NB4 (cell line): ENCODE measurements at regions not wholly inside any gene's neighbourhood (a gene's known extent, or its start where the extent isn't known, plus 50 kb on each side); places are given as distances from the start of the nearest gene placed in this dataset.

ENCODE experiments used
- MYC ChIP-seq: IDR thresholded peaks from 2 replicates; pipeline ENCODE4 v1.6.1; 2011; ENCODE audit warnings: low read depth, low read length
- POLR2A ChIP-seq: IDR thresholded peaks from 2 replicates; pipeline ENCODE4 v1.6.1; 2011; ENCODE audit warnings: mild to moderate bottlenecking; ENCODE audit not compliant: insufficient read length; ENCODE audit errors: extremely low read depth
- TF ChIP-seq, protein P1 (sequence below): IDR thresholded peaks from one replicate; pipeline ENCODE4 v1.5.1; 2012; ENCODE audit warnings: low read depth, low read length
- TF ChIP-seq, protein P2 (sequence below): IDR thresholded peaks from 2 replicates; pipeline ENCODE4 v1.6.1; 2011; ENCODE audit warnings: low read depth, low read length

DNA sequence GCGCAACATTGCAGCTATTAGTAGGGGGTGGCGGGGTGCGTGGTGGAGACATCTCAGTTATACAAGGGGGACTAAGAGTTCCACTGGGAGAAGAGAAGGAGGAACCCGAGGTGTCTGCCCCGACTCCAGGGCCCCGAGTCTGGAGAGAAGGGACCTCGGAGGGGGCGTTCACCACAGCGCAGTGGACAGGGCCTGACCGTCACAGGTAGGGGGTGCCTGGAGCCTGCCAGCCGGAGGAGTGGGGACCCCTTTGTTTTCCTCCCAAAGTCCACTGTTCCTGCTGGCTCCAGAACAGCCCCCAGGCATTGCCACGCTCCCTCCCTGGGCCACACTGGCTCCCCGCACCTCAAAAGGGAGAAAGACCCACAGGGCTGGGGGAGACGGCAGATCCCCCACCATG lies 175.9 kb upstream of the TNRC6C start:
- TF ChIP-seq, protein P1, sequence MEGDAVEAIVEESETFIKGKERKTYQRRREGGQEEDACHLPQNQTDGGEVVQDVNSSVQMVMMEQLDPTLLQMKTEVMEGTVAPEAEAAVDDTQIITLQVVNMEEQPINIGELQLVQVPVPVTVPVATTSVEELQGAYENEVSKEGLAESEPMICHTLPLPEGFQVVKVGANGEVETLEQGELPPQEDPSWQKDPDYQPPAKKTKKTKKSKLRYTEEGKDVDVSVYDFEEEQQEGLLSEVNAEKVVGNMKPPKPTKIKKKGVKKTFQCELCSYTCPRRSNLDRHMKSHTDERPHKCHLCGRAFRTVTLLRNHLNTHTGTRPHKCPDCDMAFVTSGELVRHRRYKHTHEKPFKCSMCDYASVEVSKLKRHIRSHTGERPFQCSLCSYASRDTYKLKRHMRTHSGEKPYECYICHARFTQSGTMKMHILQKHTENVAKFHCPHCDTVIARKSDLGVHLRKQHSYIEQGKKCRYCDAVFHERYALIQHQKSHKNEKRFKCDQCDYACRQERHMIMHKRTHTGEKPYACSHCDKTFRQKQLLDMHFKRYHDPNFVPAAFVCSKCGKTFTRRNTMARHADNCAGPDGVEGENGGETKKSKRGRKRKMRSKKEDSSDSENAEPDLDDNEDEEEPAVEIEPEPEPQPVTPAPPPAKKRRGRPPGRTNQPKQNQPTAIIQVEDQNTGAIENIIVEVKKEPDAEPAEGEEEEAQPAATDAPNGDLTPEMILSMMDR: no peak
- TF ChIP-seq MYC (no peak), POLR2A (no peak)
- TF ChIP-seq, protein P2, sequence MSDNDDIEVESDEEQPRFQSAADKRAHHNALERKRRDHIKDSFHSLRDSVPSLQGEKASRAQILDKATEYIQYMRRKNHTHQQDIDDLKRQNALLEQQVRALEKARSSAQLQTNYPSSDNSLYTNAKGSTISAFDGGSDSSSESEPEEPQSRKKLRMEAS: no peak
